Amygdala (tissue), 56 donors: ENCODE measurements at regions not wholly inside any gene's neighbourhood (a gene's known extent, or its start where the extent isn't known, plus 50 kb on each side); places are given as distances from the start of the nearest gene placed in this dataset.
"Not testable (repeated sequence)": the region's sequence is repeated elsewhere in the genome, so short reads cannot be mapped to it uniquely, and the experiment has no call there.

Experiments
- DNase-seq, 56 donors: peaks; one replicate each; lab custom pipeline; 2025; lab: John Stamatoyannopoulos, UW

GRCh38 chrX:124181515-124181914 is 150.9 kb upstream of the TEX13D start:
- DNase-seq, result not testable (repeated sequence)

GRCh38 chrX:124190440-124190839 is 142.0 kb upstream of the TEX13D start:
- no peak for DNase-seq

- no peak for DNase-seq
These were observed 138.3 kb upstream of the TEX13D start for GRCh38 chrX:124194199-124194598.

GRCh38 chrX:124194901-124195300 is 137.6 kb upstream of the TEX13D start:
- no peak for DNase-seq

- DNase-seq, result no peak
These were observed 129.1 kb upstream of the TEX13D start for GRCh38 chrX:124203311-124203710.

GRCh38 chrX:124208660-124209059 is 123.8 kb upstream of the TEX13D start:
- no peak for DNase-seq

GRCh38 chrX:124209792-124210576 is 122.5 kb upstream of the TEX13D start:
- DNase-seq, result no peak

- DNase-seq, result peak in 1 of 56 donors; percentile 1
These were observed 121.0 kb upstream of the TEX13D start for GRCh38 chrX:124211312-124211942.

GRCh38 chrX:124212622-124213021 is 119.8 kb upstream of the TEX13D start:
- DNase-seq, result no peak

GRCh38 chrX:124215786-124216185 is 116.7 kb upstream of the TEX13D start:
- no peak for DNase-seq

- no peak for DNase-seq
These were observed 115.9 kb upstream of the TEX13D start for GRCh38 chrX:124216396-124217115.

- DNase-seq, result peak in 20 of 56 donors; percentile 0 to 44 (median 7)
These were observed 114.9 kb upstream of the TEX13D start for GRCh38 chrX:124217304-124218251.

- peak in 4 of 56 donors; percentile 0 to 7 (median 2) for DNase-seq
These were observed 108.9 kb upstream of the TEX13D start for GRCh38 chrX:124223524-124223923.

GRCh38 chrX:124224528-124224927 is 107.9 kb upstream of the TEX13D start:
- DNase-seq, result no peak

GRCh38 chrX:124226129-124226528 is 106.3 kb upstream of the TEX13D start:
- no peak for DNase-seq

- DNase-seq, result no peak
These were observed 103.6 kb upstream of the TEX13D start for GRCh38 chrX:124228849-124229248.

GRCh38 chrX:124229374-124229773 is 103.1 kb upstream of the TEX13D start:
- no peak for DNase-seq

- DNase-seq, result no peak
These were observed 101.6 kb upstream of the TEX13D start for GRCh38 chrX:124230655-124231450.

- peak in 8 of 56 donors; percentile 1 to 42 (median 8) for DNase-seq
These were observed 101.1 kb upstream of the TEX13D start for GRCh38 chrX:124231451-124231759.
